ENCODE measurements at regions not wholly inside any gene's neighbourhood (a gene's known extent, or its start where the extent isn't known, plus 50 kb on each side); places are given as distances from the start of the nearest gene placed in this dataset.
"Not testable (repeated sequence)": the region's sequence is repeated elsewhere in the genome, so short reads cannot be mapped to it uniquely, and the experiment has no call there.

GRCh38 chr6:137787016-137787415 is 80.0 kb upstream of the TNFAIP3 start:
- DNase-seq: no peak

GRCh38 chr6:137788248-137788647 is 78.8 kb upstream of the TNFAIP3 start:
- DNase-seq: no peak

- DNase-seq: no peak
Measured at GRCh38 chr6:137791281-137792159, 75.5 kb upstream of the TNFAIP3 start.

- no peak for DNase-seq
Measured at GRCh38 chr6:137792160-137793033, 74.7 kb upstream of the TNFAIP3 start.

- no peak for DNase-seq
Measured at GRCh38 chr6:137793805-137794515, 73.1 kb upstream of the TNFAIP3 start.

GRCh38 chr6:137794516-137795201 is 72.4 kb upstream of the TNFAIP3 start:
- no peak for DNase-seq

- no peak for DNase-seq
Measured at GRCh38 chr6:137795501-137795900, 71.6 kb upstream of the TNFAIP3 start.

GRCh38 chr6:137798261-137798660 is 68.8 kb upstream of the TNFAIP3 start:
- no peak for DNase-seq

GRCh38 chr6:137798846-137799245 is 68.2 kb upstream of the TNFAIP3 start:
- DNase-seq: no peak

GRCh38 chr6:137799950-137800568 is 67.0 kb upstream of the TNFAIP3 start:
- no peak for DNase-seq

GRCh38 chr6:137800762-137801161 is 66.3 kb upstream of the TNFAIP3 start:
- DNase-seq: no peak

- DNase-seq: no peak
Measured at GRCh38 chr6:137801352-137802114, 65.5 kb upstream of the TNFAIP3 start.

GRCh38 chr6:137802408-137803182 is 64.5 kb upstream of the TNFAIP3 start:
- no peak for DNase-seq

- DNase-seq: no peak
Measured at GRCh38 chr6:137804637-137805036, 62.4 kb upstream of the TNFAIP3 start.

GRCh38 chr6:137805622-137806021 is 61.4 kb upstream of the TNFAIP3 start:
- DNase-seq: no peak

GRCh38 chr6:137806914-137807682 is 60.0 kb upstream of the TNFAIP3 start:
- no peak for DNase-seq

- peak; percentile 28 for DNase-seq
Measured at GRCh38 chr6:137808191-137808590, 58.9 kb upstream of the TNFAIP3 start.

GRCh38 chr6:137808836-137809315 is 58.2 kb upstream of the TNFAIP3 start:
- DNase-seq: no peak

GRCh38 chr6:137809895-137810553 is 57.0 kb upstream of the TNFAIP3 start:
- not testable (repeated sequence) for DNase-seq
